Loucy (cell line): ENCODE measurements at regions not wholly inside any gene's neighbourhood (a gene's known extent, or its start where the extent isn't known, plus 50 kb on each side); places are given as distances from the start of the nearest gene placed in this dataset.

ENCODE experiments used
- EZH2phosphoT487 ChIP-seq: fragments of 200-600 bp; IDR thresholded peaks from 2 replicates; pipeline ENCODE4 v1.6.1; 2018; ENCODE audit warnings: antibody characterized with exemption, mild to moderate bottlenecking, moderate library complexity, borderline replicate concordance
- TF ChIP-seq, protein P1 (sequence below): fragments of 200-600 bp; sonication (generic); conservative IDR thresholded peaks from 2 replicates; pipeline ENCODE4 v1.5.1; 2014; ENCODE audit warnings: mild to moderate bottlenecking, antibody characterized with exemption, low read length

DNA sequence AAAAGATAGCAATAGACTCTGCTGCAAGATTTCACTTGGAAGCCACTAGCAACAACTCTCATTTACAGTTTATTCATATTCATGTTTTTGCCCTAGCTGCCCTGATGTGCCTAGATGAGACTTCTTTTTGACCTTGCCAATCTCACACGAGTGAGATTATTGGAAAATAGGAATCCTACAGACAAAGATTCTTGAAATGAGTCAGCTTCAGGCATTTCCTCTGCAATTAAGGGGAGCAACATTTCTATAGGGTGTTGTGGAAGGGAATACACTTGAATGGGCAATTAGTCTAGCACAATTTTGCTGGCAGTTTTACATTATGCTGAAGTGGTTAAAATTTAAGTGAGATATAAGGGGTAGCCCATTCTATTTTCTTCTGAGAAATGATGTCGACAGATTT lies 217.0 kb upstream of the FAT4 start:
- TF ChIP-seq EZH2phosphoT487 = no peak
- TF ChIP-seq, protein P1, sequence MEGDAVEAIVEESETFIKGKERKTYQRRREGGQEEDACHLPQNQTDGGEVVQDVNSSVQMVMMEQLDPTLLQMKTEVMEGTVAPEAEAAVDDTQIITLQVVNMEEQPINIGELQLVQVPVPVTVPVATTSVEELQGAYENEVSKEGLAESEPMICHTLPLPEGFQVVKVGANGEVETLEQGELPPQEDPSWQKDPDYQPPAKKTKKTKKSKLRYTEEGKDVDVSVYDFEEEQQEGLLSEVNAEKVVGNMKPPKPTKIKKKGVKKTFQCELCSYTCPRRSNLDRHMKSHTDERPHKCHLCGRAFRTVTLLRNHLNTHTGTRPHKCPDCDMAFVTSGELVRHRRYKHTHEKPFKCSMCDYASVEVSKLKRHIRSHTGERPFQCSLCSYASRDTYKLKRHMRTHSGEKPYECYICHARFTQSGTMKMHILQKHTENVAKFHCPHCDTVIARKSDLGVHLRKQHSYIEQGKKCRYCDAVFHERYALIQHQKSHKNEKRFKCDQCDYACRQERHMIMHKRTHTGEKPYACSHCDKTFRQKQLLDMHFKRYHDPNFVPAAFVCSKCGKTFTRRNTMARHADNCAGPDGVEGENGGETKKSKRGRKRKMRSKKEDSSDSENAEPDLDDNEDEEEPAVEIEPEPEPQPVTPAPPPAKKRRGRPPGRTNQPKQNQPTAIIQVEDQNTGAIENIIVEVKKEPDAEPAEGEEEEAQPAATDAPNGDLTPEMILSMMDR = no peak
